ENCODE measurements at regions not wholly inside any gene's neighbourhood (a gene's known extent, or its start where the extent isn't known, plus 50 kb on each side); places are given as distances from the start of the nearest gene placed in this dataset.

- TF ChIP-seq CHD7 (IDR thresholded peaks at IDR 0.05; ENCODE audit: insufficient replicate concordance, low read length): no peak
- TF ChIP-seq CTBP2 (IDR thresholded peaks at IDR 0.05; ENCODE audit: borderline replicate concordance, insufficient read depth, insufficient read length, low read length): no peak
- no peak for TF ChIP-seq RNF2 (IDR thresholded peaks at IDR 0.05; ENCODE audit: borderline replicate concordance, low read depth, low read length, missing control alignments, poor library complexity, severe bottlenecking)
- no peak for TF ChIP-seq BCL11A (IDR thresholded peaks at IDR 0.05; ENCODE audit: low read depth in 2 of 2, low read length in 2 of 2)
- no peak for TF ChIP-seq RFX5 (IDR thresholded peaks at IDR 0.05; ENCODE audit: borderline replicate concordance, low read depth, low read length)
- TF ChIP-seq CEBPB (IDR thresholded peaks at IDR 0.05; ENCODE audit: low read depth, low read length): no peak
- no peak for TF ChIP-seq PHF8 (conservative IDR thresholded peaks at IDR 0.05; ENCODE audit: low read depth, low read length)
- TF ChIP-seq POU5F1 (IDR thresholded peaks at IDR 0.05; ENCODE audit: low read depth, low read length): no peak
- TF ChIP-seq TAF1 (IDR thresholded peaks at IDR 0.05; ENCODE audit: low read depth, low read length): no peak
- TF ChIP-seq USF2 (IDR thresholded peaks at IDR 0.05; ENCODE audit: low read length): no peak
- no peak for TF ChIP-seq RXRA (IDR thresholded peaks at IDR 0.05; ENCODE audit: insufficient read depth, low read depth, low read length)
Measured at GRCh38 chr16:65263896-65264295, 142.0 kb upstream of the CDH11 start (continued).

Data from H1 (cell line).